Mucosa of gallbladder (tissue), 1 donor: ENCODE measurements at regions not wholly inside any gene's neighbourhood (a gene's known extent, or its start where the extent isn't known, plus 50 kb on each side); places are given as distances from the start of the nearest gene placed in this dataset.
A peak's percentile ranks its signal among the peaks of the same experiment; 100 is the strongest.

Source experiments
- DNase-seq: peaks from one replicate; pipeline ENCODE4 v3.0.0-alpha.2; 2020; ENCODE audit warnings: low spot score
- donor health status: DM: no; HTN: no; CAD: no.

- no peak for DNase-seq
Observed at GRCh38 chr3:107468782-107469181, 54.0 kb upstream of the BBX start.

GRCh38 chr3:107470496-107470895 is 52.3 kb upstream of the BBX start:
- peak; percentile 28 for DNase-seq
